Body of pancreas (tissue), 4 donors: ENCODE measurements at regions not wholly inside any gene's neighbourhood (a gene's known extent, or its start where the extent isn't known, plus 50 kb on each side); places are given as distances from the start of the nearest gene placed in this dataset.

ENCODE experiments used
- ATAC-seq: fragments of 150-250 bp; one replicate; pipeline ENCODE4 v1.9.1; 2016
- DNase-seq, 4 donors: peaks; one replicate each; pipeline ENCODE4 v3.0.0-alpha.2; 2019
- H3K27ac ChIP-seq, 4 donors: fragments of 200-600 bp; sonication (generic); 1 replicate in 3 of 4; 2 replicates in 1 of 4; pipeline versions ENCODE4 v1.5.1 to v1.6.1; 2016 to 2019; ENCODE audit warnings: mild to moderate bottlenecking in 1 of 4, mixed read lengths in 1 of 4, moderate library complexity in 1 of 4
- H3K27me3 ChIP-seq, 2 donors: fragments of 200-600 bp; sonication (generic); one replicate each; pipeline ENCODE4 v1.6.0; 2016; ENCODE audit warnings: mild to moderate bottlenecking in 1 of 2
- H3K36me3 ChIP-seq, 2 donors: fragments of 200-600 bp; sonication (generic); replicated peaks in 1 of 2; 2 replicates each; pipeline ENCODE4 v1.5.1; 2016; ENCODE audit warnings: low read depth in 2 of 2; ENCODE audit not compliant: insufficient read depth in 1 of 2
- H3K4me1 ChIP-seq: fragments of 200-600 bp; sonication (generic); one replicate; pipeline ENCODE4 v1.6.0; 2016
- H3K4me3 ChIP-seq, 2 donors: fragments of 200-600 bp; sonication (generic); 1 replicate in 1 of 2; 2 replicates in 1 of 2; pipeline ENCODE4 v1.5.1; 2016 to 2019
- H3K9me3 ChIP-seq, 3 donors: fragments of 200-600 bp; sonication (generic); 1 replicate in 2 of 3; 2 replicates in 1 of 3; pipeline ENCODE4 v1.5.1; 2016
- CTCF ChIP-seq, 7 experiments: fragments of 450-650 bp in 4 of 7; fragments of 200-600 bp in 3 of 7; sonication (generic) in 3 of 7; IDR thresholded peaks; one replicate each; pipeline ENCODE4 v1.5.1; 2016 to 2019; ENCODE audit warnings: antibody characterized with exemption in 7 of 7
- POLR2A ChIP-seq, 3 donors: fragments of 450-650 bp; IDR thresholded peaks; one replicate each; pipeline ENCODE4 v1.6.1; 2016; ENCODE audit warnings: antibody characterized with exemption in 3 of 3, mild to moderate bottlenecking in 2 of 3
- WGBS, 2 donors: methylation state at CpG; one replicate each; pipeline ENCODE4 v1.1.5; 2017; 5-methylcytosine and 5-hydroxymethylcytosine counted together
- intact Hi-C: fragments of 100-400 bp; cut with DNase I; formaldehyde crosslinking; loops from one replicate; pipeline ENCODE4 v1.15.1; 2023

- Histone ChIP-seq H3K27me3 (no peaks in the 10 kb centered on the region), H3K36me3 (no peaks in the 10 kb centered on the region), H3K9me3 (no peaks in the 10 kb centered on the region), H3K4me1 (no peaks in the 10 kb centered on the region), H3K27ac (no peak overlapping the region), H3K4me3 (no peak overlapping the region)
- TF ChIP-seq CTCF (IDR thresholded peaks at IDR 0.05) (no peak), POLR2A (IDR thresholded peaks at IDR 0.05) (no peak)
- WGBS, 2 donors = 77 to 83% methylated on average over 6 of the region's 6 CpGs
- intact Hi-C loops = no loop called here
- no peak for ATAC-seq
- no peak for DNase-seq
These were observed 163.7 kb downstream of the FBXO15 start for GRCh38 chr18:73983970-73984369.

DNA sequence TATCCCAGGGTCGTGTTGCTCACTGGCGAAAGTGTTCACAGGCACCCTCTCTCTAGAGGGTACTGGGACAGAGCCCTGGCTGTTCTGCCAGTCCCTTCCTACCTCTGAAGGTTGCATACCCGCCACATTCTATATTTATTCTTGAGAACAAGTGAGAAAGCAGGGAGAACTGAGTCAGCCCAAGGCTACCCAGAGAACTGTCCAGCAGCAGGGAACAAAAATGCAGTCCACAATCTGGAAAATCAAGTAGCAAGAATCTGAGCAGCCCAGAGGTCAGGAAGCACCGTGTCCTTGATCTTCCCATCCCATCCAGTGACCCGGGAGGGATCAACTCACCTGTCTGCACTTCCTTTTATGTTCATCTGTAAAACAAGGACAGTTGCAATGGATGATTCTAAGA lies 164.1 kb downstream of the FBXO15 start:
- no peaks in the 10 kb centered on the region for H3K9me3 ChIP-seq
- H3K27me3 ChIP-seq = no peaks in the 10 kb centered on the region
- WGBS, 2 donors = 74 to 78% methylated on average over 5 of the region's 5 CpGs

DNA sequence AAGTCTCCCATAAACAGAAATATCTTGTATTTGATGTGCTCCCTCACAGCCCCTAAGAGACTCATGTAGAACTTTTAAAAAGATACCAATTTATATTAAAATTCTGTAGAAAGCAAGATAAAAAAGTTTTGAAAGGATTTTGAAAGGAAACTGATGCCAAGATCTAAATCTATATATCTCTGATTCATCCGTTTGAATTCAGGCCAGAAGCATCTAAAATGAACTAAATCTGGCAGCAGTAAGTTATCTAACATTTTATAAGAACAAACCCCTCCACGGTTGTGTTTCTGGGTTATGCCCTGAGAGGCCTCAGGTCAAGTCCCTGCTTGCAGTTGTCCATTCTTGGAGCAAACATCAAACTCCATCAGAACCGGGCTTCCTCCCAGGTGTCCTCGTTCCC lies 165.8 kb downstream of the FBXO15 start:
- TF ChIP-seq CTCF (IDR thresholded peaks at IDR 0.05) = no peak
- no peak for TF ChIP-seq POLR2A (IDR thresholded peaks at IDR 0.05)
- Histone ChIP-seq H3K9me3 (no peaks in the 10 kb centered on the region), H3K27me3 (no peaks in the 10 kb centered on the region), H3K27ac (no peak overlapping the region), H3K4me3 (no peak overlapping the region), H3K4me1 (no peaks in the 10 kb centered on the region), H3K36me3 (no peaks in the 10 kb centered on the region)
- ATAC-seq = no peak
- intact Hi-C loops = no loop called here
- DNase-seq = no peak
- 36 to 59% methylated on average over 4 of the region's 4 CpGs for WGBS, 2 donors

More for the DNA sequence above, 164.1 kb downstream of the FBXO15 start:
- Histone ChIP-seq H3K4me1 (no peaks in the 10 kb centered on the region), H3K27ac (no peak overlapping the region), H3K4me3 (no peak overlapping the region), H3K36me3 (no peaks in the 10 kb centered on the region)
- DNase-seq (no peak), ATAC-seq (no peak)
- TF ChIP-seq POLR2A (IDR thresholded peaks at IDR 0.05) (no peak), CTCF (IDR thresholded peaks at IDR 0.05) (no peak)
- intact Hi-C loops = no loop called here

DNA sequence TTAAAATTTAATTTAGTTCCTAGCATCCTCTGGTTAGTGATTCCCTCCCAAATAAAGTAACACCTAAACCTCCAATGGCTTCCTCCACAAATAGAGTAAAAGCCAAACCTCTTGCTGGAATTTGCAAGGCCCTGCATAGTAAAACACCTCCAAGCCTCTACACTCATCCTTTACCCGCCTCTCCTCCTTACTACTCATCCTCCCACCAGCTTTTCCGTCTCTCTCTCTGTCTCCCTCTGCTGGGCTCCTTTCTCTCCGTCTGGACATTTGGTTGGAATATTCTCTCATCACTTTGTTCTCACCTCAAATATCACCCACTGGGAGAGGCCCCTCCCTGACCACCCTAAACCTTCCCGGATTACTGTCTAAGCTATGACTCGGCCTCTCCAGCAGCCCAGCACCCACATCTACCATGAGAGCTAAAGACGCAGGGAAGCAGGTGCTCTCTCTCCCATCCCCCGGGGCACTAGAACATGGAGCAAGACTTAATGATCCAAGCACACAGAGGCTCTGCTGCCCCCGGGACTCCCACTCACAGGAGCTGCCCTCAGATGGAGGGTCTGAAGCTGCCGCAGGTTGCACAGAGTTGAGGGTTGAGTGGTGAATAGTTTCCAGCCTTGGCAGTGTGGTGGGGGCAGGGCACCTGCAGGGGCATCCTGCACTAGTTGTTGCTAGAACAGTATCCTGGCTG lies 167.2 kb downstream of the FBXO15 start:
- 59 to 70% methylated on average over 9 of the region's 9 CpGs for WGBS, 2 donors

More for the DNA sequence above, 167.2 kb downstream of the FBXO15 start:
- no peaks in the 10 kb centered on the region for H3K36me3 ChIP-seq
- peak in 4 of 7 experiments; percentile 12 to 23 (median 16) for TF ChIP-seq CTCF (IDR thresholded peaks at IDR 0.05)
- no peak for TF ChIP-seq POLR2A (IDR thresholded peaks at IDR 0.05)
- no peak for ATAC-seq
- intact Hi-C loops = no loop called here
- DNase-seq = peak in 1 of 4 donors; percentile 10
- no peaks in the 10 kb centered on the region for H3K27me3 ChIP-seq
- H3K9me3 ChIP-seq = no peaks in the 10 kb centered on the region
- H3K27ac ChIP-seq = no peak overlapping the region
- no peak overlapping the region for H3K4me3 ChIP-seq
- H3K4me1 ChIP-seq = no peaks in the 10 kb centered on the region
